ENCODE measurements at regions not wholly inside any gene's neighbourhood (a gene's known extent, or its start where the extent isn't known, plus 50 kb on each side); places are given as distances from the start of the nearest gene placed in this dataset.

- TF ChIP-seq CTCF (IDR thresholded peaks at IDR 0.05; ENCODE audit: insufficient read depth, low read depth, low read length) (no peak), EZH2 (IDR thresholded peaks at IDR 0.05; ENCODE audit: insufficient read depth, low read length) (no peak)
Observed at GRCh38 chr14:97039717-97040363, 242.7 kb downstream of the VRK1 start.

Measured in astrocyte (in vitro differentiated cells and primary cell).